Stimulated activated CD8-positive, alpha-beta memory T cell treated with anti-CD3 and anti-CD28 coated beads, Interleukin-15, amount 100 ng/mL, for 1 hour (primary cell): ENCODE measurements at regions not wholly inside any gene's neighbourhood (a gene's known extent, or its start where the extent isn't known, plus 50 kb on each side); places are given as distances from the start of the nearest gene placed in this dataset.

Experiments used
- DNase-seq: peaks from one replicate; pipeline ENCODE4 v3.0.0-alpha.2; 2020; ENCODE audit warnings: low read depth

GRCh38 chr17:14946481-14946880 is 318.6 kb downstream of the PMP22 start:
- DNase-seq = no peak

DNA sequence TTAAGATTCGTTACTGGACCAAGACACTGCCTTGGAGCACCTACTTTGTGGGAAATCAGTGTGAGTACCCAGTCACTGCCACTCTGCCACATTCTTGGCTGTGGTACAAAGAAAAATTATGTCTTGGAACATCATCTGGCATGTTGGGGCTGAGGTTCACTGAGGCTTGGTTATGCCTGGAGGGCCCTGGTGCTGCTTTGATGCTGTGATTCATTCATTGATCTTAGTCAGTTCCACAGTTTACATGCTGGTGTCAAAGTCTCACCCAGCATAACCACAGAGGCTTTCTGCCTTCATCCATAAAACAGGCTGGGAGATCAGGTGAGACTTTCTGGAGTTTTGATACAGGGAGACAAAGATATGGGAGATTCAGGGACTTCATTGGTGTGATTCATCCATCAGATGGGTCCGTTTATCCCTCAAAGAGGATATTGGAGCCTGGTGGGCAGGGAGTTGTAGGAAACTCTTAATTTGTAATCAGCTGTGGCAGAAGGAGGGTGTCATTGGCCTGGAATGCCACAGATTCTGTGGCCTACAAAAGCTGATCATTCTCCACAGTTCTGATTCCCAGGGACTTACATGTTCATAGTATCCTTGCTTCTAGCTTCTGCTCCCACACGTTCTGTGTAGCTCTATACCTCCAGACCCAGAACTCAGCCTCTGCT is 322.5 kb downstream of the PMP22 start:
- no peak for DNase-seq

GRCh38 chr17:14940938-14941265 is 324.2 kb downstream of the PMP22 start:
- DNase-seq = no peak

DNA sequence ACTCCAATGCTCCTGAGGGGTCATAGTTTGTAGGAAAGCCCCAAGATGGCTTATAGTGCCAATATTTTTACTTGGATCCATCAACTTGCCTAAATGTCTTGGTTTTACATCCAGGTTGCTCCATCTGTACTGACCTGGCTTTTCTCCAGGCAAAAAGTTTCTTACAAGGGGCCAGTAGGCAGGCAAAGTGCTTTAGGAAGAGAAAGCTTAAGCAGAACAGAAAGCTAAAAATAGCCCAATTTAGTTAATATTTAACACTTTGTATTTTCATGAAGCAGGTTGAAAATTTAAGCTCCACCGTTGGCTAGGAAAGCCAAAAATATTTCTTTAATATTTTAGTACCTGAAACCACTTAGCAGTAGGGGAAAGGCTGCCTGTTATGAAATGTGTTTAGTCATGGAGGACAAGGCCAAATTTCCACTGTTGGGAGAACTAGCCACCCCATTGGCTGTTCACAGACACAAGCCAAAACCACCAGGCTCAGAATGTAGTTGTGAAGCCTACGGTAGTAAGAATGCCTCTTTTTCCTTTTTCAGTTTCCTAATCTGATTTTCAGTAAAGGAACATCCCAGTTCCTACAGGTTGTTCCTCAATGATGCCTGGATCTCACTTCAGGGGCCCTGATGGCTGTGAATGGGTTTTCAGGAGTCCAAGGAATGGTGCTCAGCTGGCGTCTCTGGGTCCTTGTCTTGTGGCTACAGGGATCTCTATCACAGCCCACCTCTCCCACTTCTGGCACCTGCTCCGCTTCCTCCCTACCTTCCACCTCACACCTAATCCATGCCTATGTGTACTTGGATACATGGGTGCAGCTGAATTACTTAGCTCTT is 324.8 kb downstream of the PMP22 start:
- DNase-seq = no peak

DNA sequence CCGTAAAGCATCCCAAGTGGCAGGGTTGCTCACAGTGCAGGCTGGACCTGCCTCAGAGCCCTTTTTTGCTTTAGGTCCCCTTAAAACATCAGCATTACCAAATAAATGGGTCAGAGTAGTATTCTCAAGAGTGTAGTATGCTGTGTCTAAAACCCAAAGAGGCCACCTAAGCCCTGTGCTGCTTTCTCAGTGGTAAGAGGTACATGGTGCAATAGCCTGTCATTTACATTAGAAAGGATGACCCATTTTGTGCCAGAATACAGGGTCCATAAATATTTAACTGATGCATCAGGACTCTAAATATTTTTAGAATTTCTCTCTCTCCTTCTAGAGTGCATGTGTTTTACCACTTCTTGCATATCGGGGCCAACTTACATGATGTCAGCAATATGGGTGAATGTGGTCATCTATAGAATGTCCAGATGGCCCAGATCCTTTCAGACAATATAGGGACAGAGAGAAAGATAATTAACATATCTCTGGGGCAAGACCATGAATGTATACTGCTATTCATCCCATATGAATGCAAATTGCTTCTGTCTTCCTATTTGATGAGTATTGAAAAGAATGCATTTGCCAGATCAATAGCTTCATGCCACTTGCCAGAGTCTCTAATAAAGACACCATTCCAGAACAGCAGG is 329.2 kb downstream of the PMP22 start:
- no peak for DNase-seq

DNA sequence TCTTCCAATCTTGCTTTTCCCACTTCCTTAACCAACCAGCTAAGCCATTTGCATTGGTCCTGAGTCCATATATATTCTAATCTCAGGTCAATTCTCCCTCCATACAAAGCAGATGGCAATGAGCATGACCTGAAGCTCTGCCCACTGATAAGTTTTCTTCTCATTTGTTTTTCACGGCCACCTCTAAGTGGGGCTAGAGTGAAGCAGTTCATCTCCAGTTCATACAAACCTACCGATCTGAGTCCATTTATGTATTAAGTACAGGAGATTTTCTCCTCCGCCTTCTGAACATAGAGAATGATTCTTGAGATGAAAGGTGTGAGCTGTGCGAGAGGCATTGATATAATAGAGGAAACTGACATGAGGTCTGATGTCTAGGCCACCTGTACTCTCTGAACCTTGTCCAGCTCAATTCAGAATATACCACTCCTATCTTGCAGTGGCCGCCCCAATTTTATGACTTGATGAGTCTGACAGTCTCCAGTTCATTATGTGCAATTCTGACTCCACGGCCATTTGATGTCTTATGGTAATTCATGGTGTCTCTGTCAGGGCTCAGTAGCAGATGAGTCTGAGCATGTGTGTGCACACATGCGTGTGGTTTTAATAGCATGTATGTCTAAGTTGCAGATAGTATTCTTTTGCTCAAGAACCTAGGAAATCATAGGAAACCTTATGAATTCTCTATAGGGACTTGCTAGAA is 329.8 kb downstream of the PMP22 start:
- no peak for DNase-seq

DNA sequence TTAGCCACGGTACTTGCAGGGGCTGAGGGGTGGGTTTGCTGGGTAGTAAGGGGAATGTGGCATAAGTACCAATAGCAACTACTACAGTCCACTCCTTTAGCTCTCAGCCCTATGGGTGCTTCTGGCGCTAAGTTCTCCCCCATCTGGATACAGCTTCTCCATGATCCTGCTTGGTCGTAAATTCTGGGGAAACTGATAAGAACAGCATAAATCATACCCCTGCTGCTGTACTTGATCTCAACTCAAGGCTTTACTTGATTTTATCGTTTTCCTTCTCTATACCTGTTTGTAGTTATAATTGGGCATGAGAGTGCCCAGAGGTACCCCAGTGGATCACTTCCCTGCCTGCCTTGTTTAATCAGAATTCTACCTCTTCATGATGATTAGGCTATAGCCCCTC is 331.4 kb downstream of the PMP22 start:
- DNase-seq = no peak

- peak; percentile 29 for DNase-seq
These were observed 338.5 kb downstream of the PMP22 start for GRCh38 chr17:14926526-14927122.

- no peak for DNase-seq
These were observed 339.1 kb downstream of the PMP22 start for GRCh38 chr17:14926073-14926472.

DNA sequence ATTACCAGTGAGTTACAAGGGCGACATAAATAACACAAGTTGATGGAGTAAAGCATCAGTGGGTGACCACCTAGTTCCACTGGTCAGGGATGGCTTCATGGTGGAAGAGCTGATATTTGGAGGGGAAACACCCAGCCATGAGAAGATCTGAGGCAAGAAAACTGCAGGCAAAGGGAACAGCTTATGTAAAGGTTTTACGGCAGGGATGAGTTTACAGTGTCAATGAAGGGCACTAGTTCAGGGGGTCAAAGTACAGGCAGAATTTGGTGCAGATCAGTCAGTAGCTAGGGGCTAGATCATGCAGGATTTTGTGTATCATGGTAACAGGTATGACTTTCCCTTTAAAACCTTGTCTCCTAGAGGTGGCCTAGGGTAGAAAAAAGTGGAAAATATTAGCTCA is 339.6 kb downstream of the PMP22 start:
- DNase-seq = no peak

DNA sequence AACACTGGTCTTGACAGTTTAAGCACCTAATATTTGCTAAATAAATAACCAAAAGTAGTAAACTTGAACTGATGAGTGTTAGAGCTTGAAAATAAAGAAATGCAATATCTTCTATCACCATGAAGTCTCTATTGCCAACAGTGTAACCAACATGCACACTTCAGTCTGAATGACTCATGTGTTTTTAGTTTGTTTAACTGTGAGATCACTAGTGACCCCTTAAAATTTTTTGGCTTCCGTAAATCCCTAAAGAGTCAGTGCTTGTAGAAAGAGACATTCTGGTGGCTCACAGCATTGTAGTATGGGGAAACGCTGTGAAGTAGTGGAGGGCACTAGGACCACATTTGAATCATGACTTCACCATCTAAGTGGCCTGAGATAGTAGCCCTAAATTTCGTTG is 341.1 kb downstream of the PMP22 start:
- DNase-seq = no peak

DNA sequence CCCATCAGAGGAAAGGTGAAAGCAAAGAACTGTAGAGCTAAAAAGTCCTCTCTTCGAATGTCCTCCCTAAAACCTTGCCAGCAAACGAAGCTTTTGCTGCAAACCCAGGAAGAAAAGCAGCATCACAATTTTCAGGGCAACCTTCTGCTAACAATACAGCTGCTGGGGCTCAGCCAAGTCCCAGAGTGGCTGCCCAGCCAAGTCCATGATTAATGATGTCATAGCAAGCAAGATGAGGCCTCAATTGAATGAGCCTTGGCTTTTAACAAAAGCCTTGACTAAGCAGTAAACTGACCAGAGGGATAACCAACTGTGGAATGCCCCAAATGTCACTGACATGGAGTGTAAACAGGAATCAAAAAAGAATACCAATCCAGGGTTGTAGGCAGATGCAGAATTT is 342.7 kb downstream of the PMP22 start:
- DNase-seq = no peak

DNA sequence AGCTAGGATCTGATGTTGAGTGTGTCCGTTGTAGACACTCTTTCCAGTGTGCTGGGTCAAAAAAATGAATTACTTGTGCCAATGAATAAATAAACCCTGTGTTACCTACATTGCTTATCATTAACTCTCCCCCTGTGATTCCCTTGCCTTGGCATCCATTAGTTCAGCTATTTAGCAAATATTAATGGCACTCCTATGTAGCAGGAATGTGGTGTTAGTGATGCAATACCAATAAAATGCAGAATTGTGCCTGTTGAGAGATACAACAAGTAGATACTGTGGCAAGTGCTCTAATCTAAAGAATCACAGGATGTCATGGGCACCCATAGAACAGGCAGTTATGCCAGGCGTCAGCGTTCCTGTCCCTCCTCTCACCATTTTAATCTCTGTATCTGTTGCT is 343.2 kb downstream of the PMP22 start:
- no peak for DNase-seq

GRCh38 chr17:14919631-14920213 is 345.4 kb downstream of the PMP22 start:
- no peak for DNase-seq

- DNase-seq = no peak
These were observed 346.0 kb downstream of the PMP22 start for GRCh38 chr17:14919094-14919493.

GRCh38 chr17:14918540-14918939 is 346.6 kb downstream of the PMP22 start:
- no peak for DNase-seq

DNA sequence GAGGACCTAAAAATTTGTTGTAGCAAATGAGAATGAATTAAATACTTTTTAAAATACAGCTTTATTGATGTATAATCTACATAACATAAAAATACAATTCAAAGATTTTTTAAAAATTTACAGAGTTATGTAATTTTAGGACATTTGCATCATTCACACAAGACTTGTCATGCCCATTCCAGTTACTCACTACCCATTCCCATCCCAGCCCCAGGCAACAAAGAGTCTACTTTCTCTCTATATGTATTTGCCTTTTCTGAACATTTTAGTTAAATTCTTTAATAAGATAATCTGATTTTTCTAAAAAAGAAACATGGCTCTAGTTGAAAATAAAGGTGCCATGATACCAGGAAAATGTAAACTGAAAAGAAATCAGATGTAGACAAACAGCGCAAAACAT is 354.2 kb downstream of the PMP22 start:
- DNase-seq = no peak

GRCh38 chr17:14904386-14904785 is 360.7 kb downstream of the PMP22 start:
- no peak for DNase-seq

DNA sequence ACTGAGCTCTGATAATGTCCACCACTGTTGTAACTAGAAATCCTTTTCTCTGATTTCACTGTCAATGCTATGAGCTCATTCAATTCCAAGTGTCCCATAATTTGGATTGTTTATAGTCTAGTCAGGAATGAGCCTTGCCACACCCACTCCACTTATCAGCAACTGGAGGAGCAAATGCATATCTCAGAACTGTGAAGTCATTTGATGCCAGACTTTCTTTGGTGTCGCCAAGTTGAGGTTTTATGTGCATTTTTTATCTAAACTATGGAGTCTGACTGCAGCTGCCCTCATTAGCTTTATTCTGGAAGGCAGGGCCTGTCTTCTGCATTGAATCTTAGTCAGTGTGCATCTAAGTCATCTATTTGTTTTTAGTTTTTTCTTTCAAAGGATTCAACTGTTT is 361.3 kb downstream of the PMP22 start:
- DNase-seq = no peak

- no peak for DNase-seq
These were observed 362.3 kb downstream of the PMP22 start for GRCh38 chr17:14902803-14903202.

DNA sequence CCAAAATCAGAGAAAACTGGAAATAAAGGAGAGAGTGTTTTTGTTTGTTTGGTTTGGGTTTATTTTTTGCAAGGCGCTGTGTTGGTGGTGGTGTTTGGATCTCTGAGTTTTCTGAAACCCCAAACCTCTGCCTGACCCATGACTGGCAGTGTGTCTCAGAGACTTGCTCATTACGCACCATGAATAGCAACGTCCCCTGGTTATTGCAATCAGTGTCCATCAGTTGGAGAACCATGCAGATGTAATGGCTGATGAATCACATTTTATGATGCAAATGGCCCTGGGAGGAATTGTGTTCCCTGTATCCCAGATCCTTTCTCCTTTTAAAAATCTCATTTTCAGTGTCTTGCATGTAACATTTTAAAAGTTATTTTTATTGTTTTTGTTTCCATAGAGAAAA is 362.8 kb downstream of the PMP22 start:
- no peak for DNase-seq

GRCh38 chr17:14901376-14901775 is 363.8 kb downstream of the PMP22 start:
- DNase-seq = no peak
